HCT116 (cell line): ENCODE measurements at regions not wholly inside any gene's neighbourhood (a gene's known extent, or its start where the extent isn't known, plus 50 kb on each side); places are given as distances from the start of the nearest gene placed in this dataset.

Experiments
- EGR1 ChIP-seq: IDR thresholded peaks from 2 replicates; pipeline ENCODE4 v1.6.1; 2012; ENCODE audit warnings: low read depth
- FOSL1 ChIP-seq: IDR thresholded peaks from 2 replicates; pipeline ENCODE4 v1.6.1; 2012; ENCODE audit warnings: low read depth
- JUND ChIP-seq: IDR thresholded peaks from 2 replicates; pipeline ENCODE4 v1.6.1; 2012
- POLR2A ChIP-seq: IDR thresholded peaks from 2 replicates; pipeline ENCODE4 v1.7.0; 2011; ENCODE audit warnings: borderline replicate concordance; ENCODE audit not compliant: insufficient read depth, insufficient read length; ENCODE audit errors: extremely low read depth
- POLR2AphosphoS5 ChIP-seq: IDR thresholded peaks from 2 replicates; pipeline ENCODE4 v1.6.1; 2011; ENCODE audit warnings: mild to moderate bottlenecking, low read depth, low read length, moderate library complexity
- SIN3A ChIP-seq: IDR thresholded peaks from 2 replicates; pipeline ENCODE4 v1.6.1; 2012; ENCODE audit warnings: low read depth
- ZBTB33 ChIP-seq: IDR thresholded peaks from 2 replicates; pipeline ENCODE4 v1.6.1; 2011; ENCODE audit warnings: mild to moderate bottlenecking, low read length, moderate library complexity; ENCODE audit not compliant: insufficient replicate concordance; ENCODE audit errors: extremely low read depth
- ZFX ChIP-seq: fragments of 450-650 bp; IDR thresholded peaks from 2 replicates; pipeline ENCODE4 v1.6.1; 2017
- TF ChIP-seq, protein P1 (sequence below), 3 experiments: fragments of 200-600 bp in 1 of 3; sonication (generic) in 1 of 3; IDR thresholded peaks in 2 of 3; conservative IDR thresholded peaks in 1 of 3; 2 replicates each; pipeline ENCODE4 v1.5.1; 2012 to 2017; ENCODE audit warnings: low read depth in 2 of 3, low read length in 2 of 3, antibody characterized with exemption in 1 of 3, borderline replicate concordance in 1 of 3, control low read depth in 1 of 3, mild to moderate bottlenecking in 1 of 3, mixed read lengths in 1 of 3, mixed run types in 1 of 3, moderate library complexity in 1 of 3; ENCODE audit not compliant: insufficient read depth in 1 of 3

- TF ChIP-seq, protein P1, sequence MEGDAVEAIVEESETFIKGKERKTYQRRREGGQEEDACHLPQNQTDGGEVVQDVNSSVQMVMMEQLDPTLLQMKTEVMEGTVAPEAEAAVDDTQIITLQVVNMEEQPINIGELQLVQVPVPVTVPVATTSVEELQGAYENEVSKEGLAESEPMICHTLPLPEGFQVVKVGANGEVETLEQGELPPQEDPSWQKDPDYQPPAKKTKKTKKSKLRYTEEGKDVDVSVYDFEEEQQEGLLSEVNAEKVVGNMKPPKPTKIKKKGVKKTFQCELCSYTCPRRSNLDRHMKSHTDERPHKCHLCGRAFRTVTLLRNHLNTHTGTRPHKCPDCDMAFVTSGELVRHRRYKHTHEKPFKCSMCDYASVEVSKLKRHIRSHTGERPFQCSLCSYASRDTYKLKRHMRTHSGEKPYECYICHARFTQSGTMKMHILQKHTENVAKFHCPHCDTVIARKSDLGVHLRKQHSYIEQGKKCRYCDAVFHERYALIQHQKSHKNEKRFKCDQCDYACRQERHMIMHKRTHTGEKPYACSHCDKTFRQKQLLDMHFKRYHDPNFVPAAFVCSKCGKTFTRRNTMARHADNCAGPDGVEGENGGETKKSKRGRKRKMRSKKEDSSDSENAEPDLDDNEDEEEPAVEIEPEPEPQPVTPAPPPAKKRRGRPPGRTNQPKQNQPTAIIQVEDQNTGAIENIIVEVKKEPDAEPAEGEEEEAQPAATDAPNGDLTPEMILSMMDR (IDR thresholded peaks at IDR 0.05 in 2 of 3, conservative IDR thresholded peaks at IDR 0.05 in 1 of 3; ENCODE audit: borderline replicate concordance in 1 of 3, insufficient read depth in 1 of 3, low read depth in 2 of 3, low read length in 2 of 3), result no peak
- TF ChIP-seq ZFX (no peak), EGR1 (no peak), JUND (no peak), POLR2AphosphoS5 (no peak), SIN3A (no peak), POLR2A (no peak), FOSL1 (no peak), ZBTB33 (no peak)
These were observed 109.4 kb downstream of the FEM1C start for GRCh38 chr5:115435065-115435777.
